ENCODE measurements at regions not wholly inside any gene's neighbourhood (a gene's known extent, or its start where the extent isn't known, plus 50 kb on each side); places are given as distances from the start of the nearest gene placed in this dataset.
"Not testable (repeated sequence)": the region's sequence is repeated elsewhere in the genome, so short reads cannot be mapped to it uniquely, and the experiment has no call there.

DNA sequence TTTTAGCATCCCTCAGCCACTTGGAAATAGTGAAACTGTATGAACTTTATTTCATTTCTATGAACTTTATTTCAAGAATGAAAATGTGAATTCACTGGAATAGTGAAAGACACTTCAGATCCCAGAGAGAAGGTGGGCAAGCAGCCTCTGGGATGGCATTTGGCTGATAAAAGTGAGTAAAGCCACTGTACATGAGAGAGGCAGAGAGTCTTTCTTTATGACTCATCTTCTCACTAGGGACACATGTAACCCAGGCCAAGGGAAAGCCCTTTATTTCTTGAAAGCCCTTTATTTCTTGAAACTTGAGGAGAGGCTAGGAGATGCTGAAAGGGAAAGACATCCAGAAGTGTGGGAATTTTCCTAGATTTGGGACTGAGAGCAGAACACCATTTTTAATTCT lies 148.9 kb upstream of the SMIM30 start:
- peaks cover 0 to 7% (median 0%) of the 10 kb centered on the region in 4 donors for H3K9me3 ChIP-seq (ENCODE audit: control insufficient read depth in 4 of 4, low read length in 3 of 4)
- H3K27ac ChIP-seq (ENCODE audit: low read depth in 1 of 2, low read length in 2 of 2), result no peak overlapping the region
- no peak overlapping the region for H3K4me3 ChIP-seq (ENCODE audit: low read depth in 1 of 3, low read length in 3 of 3)
- H3K27me3 ChIP-seq (ENCODE audit: control insufficient read depth in 4 of 4, insufficient read depth in 4 of 4, low read length in 3 of 4), result no peaks in the 10 kb centered on the region
- no peak for DNase-seq (ENCODE audit: low spot score)
- H3K4me1 ChIP-seq (ENCODE audit: control insufficient read depth in 4 of 4, insufficient read depth in 4 of 4, low read length in 3 of 4), result no peaks in the 10 kb centered on the region
- no peak overlapping the region for H3K9ac ChIP-seq (ENCODE audit: low read depth in 1 of 2, low read length in 2 of 2)
- H3K36me3 ChIP-seq (ENCODE audit: control insufficient read depth in 4 of 4, insufficient read depth in 3 of 4, low read depth in 1 of 4, low read length in 3 of 4), result no peaks in the 10 kb centered on the region
- no peak for TF ChIP-seq HNF4A (conservative IDR thresholded peaks at IDR 0.05)
- TF ChIP-seq TAF1 (conservative IDR thresholded peaks at IDR 0.05), result no peak
- TF ChIP-seq, protein P1, sequence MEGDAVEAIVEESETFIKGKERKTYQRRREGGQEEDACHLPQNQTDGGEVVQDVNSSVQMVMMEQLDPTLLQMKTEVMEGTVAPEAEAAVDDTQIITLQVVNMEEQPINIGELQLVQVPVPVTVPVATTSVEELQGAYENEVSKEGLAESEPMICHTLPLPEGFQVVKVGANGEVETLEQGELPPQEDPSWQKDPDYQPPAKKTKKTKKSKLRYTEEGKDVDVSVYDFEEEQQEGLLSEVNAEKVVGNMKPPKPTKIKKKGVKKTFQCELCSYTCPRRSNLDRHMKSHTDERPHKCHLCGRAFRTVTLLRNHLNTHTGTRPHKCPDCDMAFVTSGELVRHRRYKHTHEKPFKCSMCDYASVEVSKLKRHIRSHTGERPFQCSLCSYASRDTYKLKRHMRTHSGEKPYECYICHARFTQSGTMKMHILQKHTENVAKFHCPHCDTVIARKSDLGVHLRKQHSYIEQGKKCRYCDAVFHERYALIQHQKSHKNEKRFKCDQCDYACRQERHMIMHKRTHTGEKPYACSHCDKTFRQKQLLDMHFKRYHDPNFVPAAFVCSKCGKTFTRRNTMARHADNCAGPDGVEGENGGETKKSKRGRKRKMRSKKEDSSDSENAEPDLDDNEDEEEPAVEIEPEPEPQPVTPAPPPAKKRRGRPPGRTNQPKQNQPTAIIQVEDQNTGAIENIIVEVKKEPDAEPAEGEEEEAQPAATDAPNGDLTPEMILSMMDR (IDR thresholded peaks at IDR 0.05; ENCODE audit: low read depth, low read length, missing input control), result no peak
- TF ChIP-seq JUND (IDR thresholded peaks at IDR 0.05), result no peak

DNA sequence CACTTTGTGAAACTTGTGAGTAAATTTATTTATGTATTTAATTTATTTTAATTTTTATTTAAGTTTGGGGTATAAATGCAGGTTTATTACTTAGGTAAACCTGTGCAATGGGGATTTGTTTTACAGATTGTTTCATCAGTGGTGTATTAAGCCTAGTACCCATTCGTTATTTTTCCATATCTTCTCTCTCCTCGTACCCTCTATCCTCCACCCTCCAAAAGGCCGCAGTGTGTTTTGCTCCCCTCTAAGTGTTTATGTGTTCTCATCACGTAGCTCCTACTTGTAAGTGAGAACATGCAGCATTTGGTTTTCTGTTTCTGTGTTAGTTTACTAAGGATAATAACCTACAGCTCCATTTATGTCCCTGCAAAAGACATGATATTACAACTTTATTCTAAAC lies 145.4 kb upstream of the SMIM30 start:
- H3K36me3 ChIP-seq (ENCODE audit: control insufficient read depth in 4 of 4, insufficient read depth in 3 of 4, low read depth in 1 of 4, low read length in 3 of 4), result no peaks in the 10 kb centered on the region
- TF ChIP-seq, protein P1 (IDR thresholded peaks at IDR 0.05; ENCODE audit: low read depth, low read length, missing input control), result no peak
- TF ChIP-seq, protein P2, sequence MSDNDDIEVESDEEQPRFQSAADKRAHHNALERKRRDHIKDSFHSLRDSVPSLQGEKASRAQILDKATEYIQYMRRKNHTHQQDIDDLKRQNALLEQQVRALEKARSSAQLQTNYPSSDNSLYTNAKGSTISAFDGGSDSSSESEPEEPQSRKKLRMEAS (IDR thresholded peaks at IDR 0.05), result no peak
- no peak for TF ChIP-seq FOXA1 (IDR thresholded peaks at IDR 0.05)
- no peak for TF ChIP-seq YY1 (IDR thresholded peaks at IDR 0.05)
- TF ChIP-seq JUND (IDR thresholded peaks at IDR 0.05), result no peak
- H3K4me3 ChIP-seq (ENCODE audit: low read depth in 1 of 3, low read length in 3 of 3), result no peak overlapping the region
- peaks cover 0 to 3% (median 0%) of the 10 kb centered on the region in 4 donors for H3K9me3 ChIP-seq (ENCODE audit: control insufficient read depth in 4 of 4, low read length in 3 of 4)
- DNase-seq (ENCODE audit: low spot score), result no peak
- no peaks in the 10 kb centered on the region for H3K27me3 ChIP-seq (ENCODE audit: control insufficient read depth in 4 of 4, insufficient read depth in 4 of 4, low read length in 3 of 4)
- H3K9ac ChIP-seq (ENCODE audit: low read depth in 1 of 2, low read length in 2 of 2), result no peak overlapping the region
- WGBS, result 68% methylated on average over 4 of the region's 4 CpGs
- H3K4me1 ChIP-seq (ENCODE audit: control insufficient read depth in 4 of 4, insufficient read depth in 4 of 4, low read length in 3 of 4), result no peaks in the 10 kb centered on the region
- no peak overlapping the region for H3K27ac ChIP-seq (ENCODE audit: low read depth in 1 of 2, low read length in 2 of 2)

DNA sequence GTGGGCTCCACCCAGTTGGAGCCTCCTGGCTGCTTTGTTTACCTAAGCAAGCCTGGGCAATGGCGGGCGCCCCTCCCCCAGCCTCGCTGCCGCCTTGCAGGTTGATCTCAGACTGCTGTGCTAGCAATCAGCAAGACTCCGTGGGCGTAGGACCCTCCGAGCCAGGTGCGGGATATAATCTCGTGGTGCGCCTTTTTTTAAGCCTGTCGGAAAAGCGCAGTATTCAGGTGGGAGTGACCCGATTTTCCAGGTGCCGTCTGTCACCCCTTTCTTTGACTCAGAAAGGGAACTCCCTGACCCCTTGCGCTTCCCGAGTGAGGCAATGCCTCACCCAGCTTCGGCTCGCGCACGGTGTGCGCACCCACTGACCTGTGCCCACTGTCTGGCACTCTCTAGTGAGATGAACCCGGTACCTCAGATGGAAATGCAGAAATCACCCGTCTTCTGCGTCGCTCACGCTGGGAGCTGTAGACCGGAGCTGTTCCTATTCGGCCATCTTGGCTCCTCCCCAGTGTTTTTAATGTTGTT lies 144.9 kb upstream of the SMIM30 start:
- not testable (repeated sequence) for H3K27ac ChIP-seq (ENCODE audit: low read depth in 1 of 2, low read length in 2 of 2); H3K27me3 ChIP-seq (ENCODE audit: control insufficient read depth in 4 of 4, insufficient read depth in 4 of 4, low read length in 3 of 4); DNase-seq (ENCODE audit: low spot score); H3K4me3 ChIP-seq (ENCODE audit: low read depth in 1 of 3, low read length in 3 of 3); H3K9ac ChIP-seq (ENCODE audit: low read depth in 1 of 2, low read length in 2 of 2); H3K4me1 ChIP-seq (ENCODE audit: control insufficient read depth in 4 of 4, insufficient read depth in 4 of 4, low read length in 3 of 4); H3K9me3 ChIP-seq (ENCODE audit: control insufficient read depth in 4 of 4, low read length in 3 of 4); H3K36me3 ChIP-seq (ENCODE audit: control insufficient read depth in 4 of 4, insufficient read depth in 3 of 4, low read depth in 1 of 4, low read length in 3 of 4)
- WGBS, result 90% methylated on average over 28 of the region's 28 CpGs

DNA sequence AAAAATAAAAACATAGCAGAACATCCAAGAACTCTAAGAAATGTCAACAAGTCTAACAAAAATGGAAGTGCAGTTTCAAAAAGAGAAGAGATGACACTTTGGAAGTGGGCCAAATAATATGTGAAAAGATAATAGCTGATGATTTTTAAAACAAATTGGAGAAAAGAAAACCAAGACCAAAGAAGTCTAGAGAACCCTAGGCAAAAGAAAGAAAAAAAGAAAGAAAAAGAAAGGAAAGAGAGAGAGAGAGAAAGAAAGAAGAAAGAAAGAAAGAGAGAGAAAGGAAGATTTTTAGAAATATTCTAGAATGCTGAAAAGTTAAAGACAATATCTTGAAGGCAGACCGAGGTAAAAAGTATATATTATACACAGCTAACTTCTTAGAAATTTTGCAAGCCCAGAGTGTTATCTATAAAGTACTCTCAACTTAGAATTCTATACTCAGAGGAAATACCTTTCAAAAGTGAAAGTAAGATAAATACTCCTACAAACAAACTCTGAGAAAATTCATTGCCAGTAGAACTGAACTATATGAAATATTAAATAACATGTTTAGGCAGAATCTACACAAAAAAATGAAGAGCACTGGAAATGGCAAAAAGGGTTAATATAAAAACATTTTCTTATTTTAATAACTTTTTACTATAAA lies 138.7 kb upstream of the SMIM30 start:
- Histone ChIP-seq H3K9me3 (ENCODE audit: control insufficient read depth in 4 of 4, low read length in 3 of 4) (no peaks in the 10 kb centered on the region), H3K4me3 (ENCODE audit: low read depth in 1 of 3, low read length in 3 of 3) (no peak overlapping the region), H3K27me3 (ENCODE audit: control insufficient read depth in 4 of 4, insufficient read depth in 4 of 4, low read length in 3 of 4) (no peaks in the 10 kb centered on the region), H3K36me3 (ENCODE audit: control insufficient read depth in 4 of 4, insufficient read depth in 3 of 4, low read depth in 1 of 4, low read length in 3 of 4) (no peaks in the 10 kb centered on the region), H3K9ac (ENCODE audit: low read depth in 1 of 2, low read length in 2 of 2) (no peak overlapping the region), H3K4me1 (ENCODE audit: control insufficient read depth in 4 of 4, insufficient read depth in 4 of 4, low read length in 3 of 4) (no peaks in the 10 kb centered on the region), H3K27ac (ENCODE audit: low read depth in 1 of 2, low read length in 2 of 2) (no peak overlapping the region)
- WGBS, result 79% methylated on average over 1 of the region's 1 CpG
- DNase-seq (ENCODE audit: low spot score), result no peak
- no peak for TF ChIP-seq FOXA1 (IDR thresholded peaks at IDR 0.05)
- TF ChIP-seq, protein P3, sequence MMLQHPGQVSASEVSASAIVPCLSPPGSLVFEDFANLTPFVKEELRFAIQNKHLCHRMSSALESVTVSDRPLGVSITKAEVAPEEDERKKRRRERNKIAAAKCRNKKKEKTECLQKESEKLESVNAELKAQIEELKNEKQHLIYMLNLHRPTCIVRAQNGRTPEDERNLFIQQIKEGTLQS (IDR thresholded peaks at IDR 0.05), result no peak
- TF ChIP-seq GABPA (IDR thresholded peaks at IDR 0.05 in 1 of 2, conservative IDR thresholded peaks at IDR 0.05 in 1 of 2), result no peak
- TF ChIP-seq, protein P4, sequence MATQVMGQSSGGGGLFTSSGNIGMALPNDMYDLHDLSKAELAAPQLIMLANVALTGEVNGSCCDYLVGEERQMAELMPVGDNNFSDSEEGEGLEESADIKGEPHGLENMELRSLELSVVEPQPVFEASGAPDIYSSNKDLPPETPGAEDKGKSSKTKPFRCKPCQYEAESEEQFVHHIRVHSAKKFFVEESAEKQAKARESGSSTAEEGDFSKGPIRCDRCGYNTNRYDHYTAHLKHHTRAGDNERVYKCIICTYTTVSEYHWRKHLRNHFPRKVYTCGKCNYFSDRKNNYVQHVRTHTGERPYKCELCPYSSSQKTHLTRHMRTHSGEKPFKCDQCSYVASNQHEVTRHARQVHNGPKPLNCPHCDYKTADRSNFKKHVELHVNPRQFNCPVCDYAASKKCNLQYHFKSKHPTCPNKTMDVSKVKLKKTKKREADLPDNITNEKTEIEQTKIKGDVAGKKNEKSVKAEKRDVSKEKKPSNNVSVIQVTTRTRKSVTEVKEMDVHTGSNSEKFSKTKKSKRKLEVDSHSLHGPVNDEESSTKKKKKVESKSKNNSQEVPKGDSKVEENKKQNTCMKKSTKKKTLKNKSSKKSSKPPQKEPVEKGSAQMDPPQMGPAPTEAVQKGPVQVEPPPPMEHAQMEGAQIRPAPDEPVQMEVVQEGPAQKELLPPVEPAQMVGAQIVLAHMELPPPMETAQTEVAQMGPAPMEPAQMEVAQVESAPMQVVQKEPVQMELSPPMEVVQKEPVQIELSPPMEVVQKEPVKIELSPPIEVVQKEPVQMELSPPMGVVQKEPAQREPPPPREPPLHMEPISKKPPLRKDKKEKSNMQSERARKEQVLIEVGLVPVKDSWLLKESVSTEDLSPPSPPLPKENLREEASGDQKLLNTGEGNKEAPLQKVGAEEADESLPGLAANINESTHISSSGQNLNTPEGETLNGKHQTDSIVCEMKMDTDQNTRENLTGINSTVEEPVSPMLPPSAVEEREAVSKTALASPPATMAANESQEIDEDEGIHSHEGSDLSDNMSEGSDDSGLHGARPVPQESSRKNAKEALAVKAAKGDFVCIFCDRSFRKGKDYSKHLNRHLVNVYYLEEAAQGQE (IDR thresholded peaks at IDR 0.05), result no peak
- TF ChIP-seq YY1 (IDR thresholded peaks at IDR 0.05), result no peak
- no peak for TF ChIP-seq NR2F2 (IDR thresholded peaks at IDR 0.05)
- no peak for TF ChIP-seq EGR1 (IDR thresholded peaks at IDR 0.05; ENCODE audit: low read depth in 2 of 2)

All from liver (tissue), 8 donors.